HepG2 (cell line): ENCODE measurements at regions not wholly inside any gene's neighbourhood (a gene's known extent, or its start where the extent isn't known, plus 50 kb on each side); places are given as distances from the start of the nearest gene placed in this dataset.

Experiments
- CTCF ChIP-seq: sonication (generic); formaldehyde crosslinking; IDR thresholded peaks from 2 replicates; pipeline ENCODE4 v1.5.0; 2020; ENCODE audit warnings: mild to moderate bottlenecking, missing genetic modification reagents, moderate library complexity
- MEF2D ChIP-seq: sonication (generic); formaldehyde crosslinking; IDR thresholded peaks from 2 replicates; pipeline ENCODE4 v1.5.1; 2020; ENCODE audit warnings: mild to moderate bottlenecking, missing genetic modification reagents
- POLR2AphosphoS2 ChIP-seq: IDR thresholded peaks from 2 replicates; pipeline ENCODE4 v1.6.1; 2011; ENCODE audit warnings: low read depth, low read length, improper control_type of control experiment
- PREB ChIP-seq: sonication (generic); formaldehyde crosslinking; IDR thresholded peaks from 2 replicates; pipeline ENCODE4 v1.4.0; 2020; ENCODE audit warnings: missing genetic modification reagents
- RFX5 ChIP-seq: IDR thresholded peaks from 2 replicates; pipeline ENCODE4 v1.6.1; 2011; ENCODE audit warnings: low read depth, low read length, improper control_type of control experiment
- ZNF704 ChIP-seq: sonication (generic); formaldehyde crosslinking; IDR thresholded peaks from 2 replicates; pipeline ENCODE4 v1.8.1; 2023; ENCODE audit warnings: mild to moderate bottlenecking, inconsistent platforms, moderate library complexity, missing genetic modification reagents, borderline replicate concordance
- ZNF761 ChIP-seq: sonication (generic); formaldehyde crosslinking; conservative IDR thresholded peaks from 2 replicates; pipeline ENCODE4 v1.4.0; 2020; ENCODE audit warnings: mild to moderate bottlenecking, missing genetic modification reagents
- ZNF770 ChIP-seq: sonication (generic); formaldehyde crosslinking; IDR thresholded peaks from 2 replicates; pipeline ENCODE4 v1.5.0; 2020; ENCODE audit warnings: mild to moderate bottlenecking, missing genetic modification reagents
- ZNF784 ChIP-seq: sonication (generic); formaldehyde crosslinking; IDR thresholded peaks from 2 replicates; pipeline ENCODE4 v1.5.1; 2020; ENCODE audit warnings: missing genetic modification reagents, mild to moderate bottlenecking, borderline replicate concordance

- TF ChIP-seq ZNF704 (no peak), ZNF761 (CRISPR knock-in tag) (no peak), MEF2D (CRISPR knock-in tag) (no peak), PREB (CRISPR knock-in tag) (no peak), CTCF (CRISPR knock-in tag) (no peak), ZNF770 (CRISPR knock-in tag) (no peak), POLR2AphosphoS2 (no peak), RFX5 (no peak), ZNF784 (CRISPR knock-in tag) (no peak)
Observed at GRCh38 chr18:24536834-24537233, 76.4 kb downstream of the HRH4 start.
